H1 (cell line): ENCODE measurements at regions not wholly inside any gene's neighbourhood (a gene's known extent, or its start where the extent isn't known, plus 50 kb on each side); places are given as distances from the start of the nearest gene placed in this dataset.

Source experiments
- CTCF ChIA-PET: fragments of 300-600 bp; sonication (Branson Sonifier 250); formaldehyde crosslinking; loops from one replicate; lab custom pipeline; 2021; ENCODE audit not compliant: partially characterized antibody; lab: Charles Lee
- POLR2A ChIA-PET: fragments of 300-600 bp; sonication (Branson Sonifier 250); formaldehyde crosslinking; loops from one replicate; lab custom pipeline; 2021; ENCODE audit warnings: inconsistent platforms; ENCODE audit not compliant: partially characterized antibody; lab: Charles Lee
- DNase-seq, 2 experiments: peaks; one replicate each; pipeline versions ENCODE4 v3.0.0 to v3.0.0-alpha.2; 2010 to 2022; ENCODE audit warnings: low spot score in 2 of 2, low read depth in 1 of 2, mixed read lengths in 1 of 2
- FAIRE-seq: peaks from 2 replicates; lab custom pipeline; 2011; peaks lifted over from hg19 to GRCh38; lab: Jason Lieb, UNC
- H2AFZ ChIP-seq: 2 replicates; pipeline ENCODE4 v1.8.1; 2012; ENCODE audit warnings: low read length, inconsistent platforms
- H2AK5ac ChIP-seq: 2 replicates; pipeline ENCODE4 v1.6.1; 2013; ENCODE audit warnings: low read depth, low read length
- H2BK120ac ChIP-seq: replicated peaks from 2 replicates; pipeline ENCODE3; 2013; ENCODE audit warnings: low read depth, low read length, inconsistent platforms
- H2BK12ac ChIP-seq: 2 replicates; pipeline ENCODE4 v1.6.1; 2013; ENCODE audit warnings: low read depth, low read length
- H2BK15ac ChIP-seq: 2 replicates; pipeline ENCODE4 v1.6.1; 2013; ENCODE audit warnings: low read length
- H2BK20ac ChIP-seq: 2 replicates; pipeline ENCODE4 v1.6.1; 2013; ENCODE audit warnings: low read length
- H2BK5ac ChIP-seq: 2 replicates; pipeline ENCODE4 v1.6.1; 2013; ENCODE audit warnings: low read depth, low read length
- H3K14ac ChIP-seq: 2 replicates; pipeline ENCODE4 v1.6.1; 2013; ENCODE audit warnings: inconsistent platforms; ENCODE audit not compliant: insufficient read length
- H3K18ac ChIP-seq: 2 replicates; pipeline ENCODE4 v1.6.1; 2013; ENCODE audit warnings: low read length; ENCODE audit errors: extremely low read depth
- H3K23ac ChIP-seq: 2 replicates; pipeline ENCODE4 v1.6.1; 2013; ENCODE audit warnings: inconsistent platforms; ENCODE audit not compliant: insufficient read length
- H3K23me2 ChIP-seq: 2 replicates; pipeline ENCODE4 v1.6.1; 2013; ENCODE audit warnings: low read depth, low read length
- H3K27ac ChIP-seq: 2 replicates; pipeline ENCODE4 v1.6.1; 2011; ENCODE audit warnings: low read depth, low read length, inconsistent platforms
- H3K27me3 ChIP-seq, 4 experiments: replicated peaks in 1 of 4; 1 replicate in 1 of 4; 2 replicates in 3 of 4; pipeline versions ENCODE4 v1.6.1 to v1.8.1; 2011 to 2013; ENCODE audit warnings: low read length in 3 of 4, mild to moderate bottlenecking in 3 of 4, inconsistent platforms in 2 of 4, mixed read lengths in 2 of 4, moderate library complexity in 1 of 4; ENCODE audit not compliant: control insufficient read depth in 3 of 4, insufficient read depth in 3 of 4; ENCODE audit errors: extremely low read depth in 1 of 4
- H3K36me3 ChIP-seq, 4 experiments: 2 replicates each; pipeline versions ENCODE4 v1.6.1 to v1.8.1; 2011 to 2013; ENCODE audit warnings: mild to moderate bottlenecking in 4 of 4, low read length in 3 of 4, moderate library complexity in 2 of 4, control low read depth in 1 of 4, inconsistent platforms in 1 of 4; ENCODE audit not compliant: insufficient read depth in 4 of 4, control insufficient read depth in 2 of 4
- H3K4ac ChIP-seq: replicated peaks from 2 replicates; pipeline ENCODE3; 2013; ENCODE audit warnings: low read length, low read depth, mixed read lengths, inconsistent platforms; ENCODE audit not compliant: insufficient read length
- H3K4me1 ChIP-seq, 4 experiments: replicated peaks in 1 of 4; 1 replicate in 1 of 4; 2 replicates in 3 of 4; pipeline versions ENCODE4 v1.6.1 to v1.8.1; 2011 to 2013; ENCODE audit warnings: low read length in 3 of 4, inconsistent platforms in 2 of 4, mixed read lengths in 1 of 4; ENCODE audit not compliant: insufficient read depth in 4 of 4, control insufficient read depth in 3 of 4
- H3K4me2 ChIP-seq, 2 experiments: 2 replicates each; pipeline versions ENCODE4 v1.6.1 to v1.8.1; 2011 to 2013; ENCODE audit warnings: low read depth in 2 of 2, low read length in 2 of 2, control low read depth in 1 of 2, inconsistent platforms in 1 of 2, mild to moderate bottlenecking in 1 of 2; ENCODE audit not compliant: insufficient read depth in 1 of 2
- H3K4me3 ChIP-seq, 4 experiments: fragments of 200-600, 300-600 bp in 1 of 4; sonication (generic), shearing (Covaris generic), sonication (Bioruptor Twin) in 1 of 4; 2 replicates each; pipeline versions ENCODE4 v1.5.1 to v1.8.1; 2011 to 2016; ENCODE audit warnings: low read length in 4 of 4, low read depth in 3 of 4, control low read depth in 2 of 4, inconsistent platforms in 2 of 4, mild to moderate bottlenecking in 2 of 4, mixed read lengths in 1 of 4, moderate library complexity in 1 of 4; ENCODE audit not compliant: insufficient read depth in 2 of 4; ENCODE audit errors: extremely low read depth in 1 of 4
- H3K56ac ChIP-seq: replicated peaks from 2 replicates; pipeline ENCODE3; 2013; ENCODE audit warnings: low read depth, mild to moderate bottlenecking, mixed read lengths, low read length, inconsistent platforms; ENCODE audit not compliant: insufficient read length
- H3K79me1 ChIP-seq: 2 replicates; pipeline ENCODE4 v1.6.1; 2013; ENCODE audit warnings: low read depth, low read length, control low read depth
- H3K79me2 ChIP-seq, 2 experiments: 2 replicates each; pipeline versions ENCODE4 v1.6.1 to v1.8.1; 2012 to 2013; ENCODE audit warnings: low read length in 2 of 2, mild to moderate bottlenecking in 2 of 2, inconsistent platforms in 1 of 2; ENCODE audit not compliant: insufficient read depth in 2 of 2, control insufficient read depth in 1 of 2
- H3K9ac ChIP-seq, 4 experiments: replicated peaks in 1 of 4; 1 replicate in 1 of 4; 2 replicates in 3 of 4; pipeline versions ENCODE4 v1.6.1 to v1.8.1; 2011 to 2013; ENCODE audit warnings: low read depth in 3 of 4, low read length in 3 of 4, control low read depth in 2 of 4, mild to moderate bottlenecking in 2 of 4, moderate library complexity in 2 of 4, inconsistent platforms in 1 of 4; ENCODE audit errors: extremely low read depth in 1 of 4
- H3K9me3 ChIP-seq, 2 experiments: 2 replicates each; pipeline versions ENCODE4 v1.6.1 to v1.8.1; 2012 to 2013; ENCODE audit warnings: mild to moderate bottlenecking in 2 of 2, moderate library complexity in 2 of 2, control low read depth in 1 of 2, inconsistent platforms in 1 of 2, low read depth in 1 of 2, low read length in 1 of 2, mixed read lengths in 1 of 2; ENCODE audit not compliant: insufficient read depth in 2 of 2
- H4K20me1 ChIP-seq, 2 experiments: replicated peaks in 1 of 2; 2 replicates each; pipeline versions ENCODE3 to v1.8.1; 2011 to 2013; ENCODE audit warnings: inconsistent platforms in 2 of 2, low read length in 2 of 2, mild to moderate bottlenecking in 1 of 2; ENCODE audit not compliant: insufficient read depth in 2 of 2, control insufficient read depth in 1 of 2
- H4K5ac ChIP-seq: 2 replicates; pipeline ENCODE4 v1.6.1; 2013; ENCODE audit warnings: low read length, low read depth, mixed read lengths, inconsistent platforms; ENCODE audit not compliant: insufficient read length
- H4K8ac ChIP-seq: 2 replicates; pipeline ENCODE4 v1.8.0; 2013; ENCODE audit warnings: mild to moderate bottlenecking, moderate library complexity, low read length, inconsistent platforms; ENCODE audit not compliant: insufficient read depth; ENCODE audit errors: extremely low read depth
- H4K91ac ChIP-seq: replicated peaks from 2 replicates; pipeline ENCODE3; 2013; ENCODE audit warnings: low read length, mixed read lengths, inconsistent platforms; ENCODE audit not compliant: insufficient read length
- ASH2L ChIP-seq: fragments of 200-600, 300-600 bp; sonication (generic); IDR thresholded peaks from one replicate; pipeline ENCODE4 v1.7.1; 2017; ENCODE audit warnings: low read length
- BCL11A ChIP-seq, 2 experiments: IDR thresholded peaks; one replicate each; pipeline ENCODE4 v1.6.1; 2011; ENCODE audit warnings: low read depth in 2 of 2, low read length in 2 of 2, mild to moderate bottlenecking in 2 of 2
- CHD1 ChIP-seq: IDR thresholded peaks from 2 replicates; pipeline ENCODE4 v1.6.1; 2012; ENCODE audit warnings: low read depth, low read length, improper control_type of control experiment
- HDAC6 ChIP-seq: IDR thresholded peaks from one replicate; pipeline ENCODE4 v1.7.1; 2012; ENCODE audit warnings: low read depth, mild to moderate bottlenecking, inconsistent platforms, low read length, moderate library complexity
- NRF1 ChIP-seq: IDR thresholded peaks from 2 replicates; pipeline ENCODE4 v1.6.1; 2011; ENCODE audit warnings: mild to moderate bottlenecking, low read depth, low read length, improper control_type of control experiment
- POLR2AphosphoS5 ChIP-seq: IDR thresholded peaks from 2 replicates; pipeline ENCODE4 v1.6.1; 2011; ENCODE audit warnings: low read depth, low read length
- POU5F1 ChIP-seq: IDR thresholded peaks from 2 replicates; pipeline ENCODE4 v1.6.1; 2011; ENCODE audit warnings: low read depth, mild to moderate bottlenecking, low read length, moderate library complexity
- RBBP5 ChIP-seq: IDR thresholded peaks from 2 replicates; pipeline ENCODE4 v1.7.1; 2012; ENCODE audit warnings: low read depth, mild to moderate bottlenecking, inconsistent platforms, low read length, moderate library complexity, borderline replicate concordance
- RFX5 ChIP-seq: IDR thresholded peaks from 2 replicates; pipeline ENCODE4 v1.6.1; 2011; ENCODE audit warnings: low read depth, low read length, improper control_type of control experiment, borderline replicate concordance
- SIN3A ChIP-seq, 2 experiments: IDR thresholded peaks in 1 of 2; conservative IDR thresholded peaks in 1 of 2; 2 replicates each; pipeline ENCODE4 v1.6.1; 2011 to 2012; ENCODE audit warnings: low read length in 2 of 2, improper control_type of control experiment in 1 of 2, low read depth in 1 of 2, mild to moderate bottlenecking in 1 of 2
- SUZ12 ChIP-seq: fragments of 200-600 bp; sonication (generic); IDR thresholded peaks from 2 replicates; pipeline ENCODE4 v1.6.1; 2012; ENCODE audit warnings: mild to moderate bottlenecking, inconsistent platforms, low read length, moderate library complexity, mixed read lengths
- TAF1 ChIP-seq: IDR thresholded peaks from 2 replicates; pipeline ENCODE4 v1.6.1; 2011; ENCODE audit warnings: mild to moderate bottlenecking, low read depth, low read length
- TCF12 ChIP-seq: IDR thresholded peaks from 2 replicates; pipeline ENCODE4 v1.6.1; 2011; ENCODE audit warnings: low read depth, mild to moderate bottlenecking, low read length
- WGBS, 2 experiments: shearing (Covaris generic) in 1 of 2; methylation state at CpG; one replicate each; pipeline versions ENCODE4 v1.1.6 to v1.1.7; 2013 to 2015; ENCODE audit warnings: low lambda C conversion rate in 2 of 2, mixed read lengths in 2 of 2, inconsistent platforms in 1 of 2, low coverage in 1 of 2, missing lambda C conversion rate in 1 of 2; ENCODE audit not compliant: insufficient replicate concordance in 2 of 2, insufficient coverage in 1 of 2, insufficient read length in 1 of 2; ENCODE audit errors: extremely low coverage in 1 of 2, missing lambda C conversion rate in 1 of 2; 5-methylcytosine and 5-hydroxymethylcytosine counted together
- TF ChIP-seq, protein P1 (sequence below): IDR thresholded peaks from 2 replicates; pipeline ENCODE4 v1.6.1; 2012; ENCODE audit warnings: inconsistent platforms

DNA sequence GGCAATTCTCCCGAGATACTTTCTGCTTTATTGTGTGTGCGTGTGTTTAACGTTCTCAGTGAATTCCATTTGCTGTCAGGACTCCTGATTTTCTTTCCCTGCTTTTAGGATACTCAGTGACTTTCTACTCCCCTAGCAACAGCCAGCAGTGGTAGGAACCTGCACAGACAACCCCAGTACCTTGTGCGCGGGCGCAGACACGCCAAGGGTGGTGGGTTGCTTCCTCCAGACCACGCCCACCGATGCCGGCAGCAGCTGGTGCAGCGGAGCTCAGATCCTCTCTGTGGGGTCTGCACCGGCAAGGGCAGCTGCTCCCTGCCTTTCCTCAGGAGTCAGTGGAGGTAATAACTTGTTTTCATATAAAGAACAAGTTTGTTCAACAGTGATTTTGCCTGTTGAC lies 225.1 kb upstream of the NDN start:
- Histone ChIP-seq H2BK5ac (no peak overlapping the region), H4K20me1 (no peaks in the 10 kb centered on the region), H2BK120ac (no peak overlapping the region), H2BK12ac (no peak overlapping the region), H3K9ac (no peak overlapping the region), H3K4me3 (peak overlapping the region in 2 of 4 experiments; percentile 26 to 40; a peak in 5 of 8 replicates), H3K18ac (no peak overlapping the region), H2AK5ac (no peak overlapping the region), H2BK15ac (no peak overlapping the region), H3K79me1 (no peaks in the 10 kb centered on the region), H2BK20ac (no peak overlapping the region), H3K56ac (no peak overlapping the region), H3K79me2 (no peaks in the 10 kb centered on the region), H3K27me3 (no peaks in the 10 kb centered on the region), H3K4ac (no peak overlapping the region), H3K23ac (no peak overlapping the region), H3K14ac (no peak overlapping the region), H3K23me2 (no peaks in the 10 kb centered on the region), H2AFZ (no peak overlapping the region), H3K4me1 (no peaks in the 10 kb centered on the region), H4K91ac (no peak overlapping the region), H3K9me3 (peaks cover 17 to 32% of the 10 kb centered on the region in 2 experiments; a peak in 3 of 4 replicates), H4K5ac (no peak overlapping the region), H3K36me3 (no peaks in the 10 kb centered on the region), H4K8ac (no peak overlapping the region; the same call in 1 of the 2 replicates), H3K27ac (no peak overlapping the region), H3K4me2 (peak overlapping the region in 1 of 2 experiments; percentile 49; a peak in 2 of 4 replicates)
- ChIA-PET POLR2A (interaction anchor here (0.8 kb wide), 1 partner anchor 10 kb away, joined by 3 read pairs; no protein-coding TSS in a partner anchor), CTCF (interaction anchor here (1.3 to 1.6 kb wide), 2 partner anchors 15 to 268 kb away, joined by 3 read pairs; no protein-coding TSS in a partner anchor)
- 62% methylated on average over 12 of the region's 12 CpGs; no CpG with 5 or more reads in 1 of the 2 experiments for whole genome bisulfite sequencing, 2 experiments
- TF ChIP-seq SUZ12, result no peak
- no peak for TF ChIP-seq RBBP5
- TF ChIP-seq SIN3A (conservative IDR thresholded peaks at IDR 0.05 in 1 of 2, IDR thresholded peaks at IDR 0.05 in 1 of 2; ENCODE audit: low read depth in 1 of 2, low read length in 2 of 2), result no peak
- no peak for TF ChIP-seq TCF12
- TF ChIP-seq, protein P1, sequence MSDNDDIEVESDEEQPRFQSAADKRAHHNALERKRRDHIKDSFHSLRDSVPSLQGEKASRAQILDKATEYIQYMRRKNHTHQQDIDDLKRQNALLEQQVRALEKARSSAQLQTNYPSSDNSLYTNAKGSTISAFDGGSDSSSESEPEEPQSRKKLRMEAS, result no peak
- no peak for TF ChIP-seq POU5F1
- no peak for TF ChIP-seq TAF1
- TF ChIP-seq CHD1, result no peak
- TF ChIP-seq NRF1, result no peak
- no peak for TF ChIP-seq ASH2L
- no peak for TF ChIP-seq RFX5
- no peak for TF ChIP-seq POLR2AphosphoS5
- no peak for TF ChIP-seq BCL11A (IDR thresholded peaks at IDR 0.05; ENCODE audit: low read depth in 2 of 2, low read length in 2 of 2)
- TF ChIP-seq HDAC6, result no peak
- DNase-seq, result peak; percentile 15 to 62
- no peak for FAIRE-seq
